ENCODE measurements at regions not wholly inside any gene's neighbourhood (a gene's known extent, or its start where the extent isn't known, plus 50 kb on each side); places are given as distances from the start of the nearest gene placed in this dataset.
"Not testable (repeated sequence)": the region's sequence is repeated elsewhere in the genome, so short reads cannot be mapped to it uniquely, and the experiment has no call there.

DNA sequence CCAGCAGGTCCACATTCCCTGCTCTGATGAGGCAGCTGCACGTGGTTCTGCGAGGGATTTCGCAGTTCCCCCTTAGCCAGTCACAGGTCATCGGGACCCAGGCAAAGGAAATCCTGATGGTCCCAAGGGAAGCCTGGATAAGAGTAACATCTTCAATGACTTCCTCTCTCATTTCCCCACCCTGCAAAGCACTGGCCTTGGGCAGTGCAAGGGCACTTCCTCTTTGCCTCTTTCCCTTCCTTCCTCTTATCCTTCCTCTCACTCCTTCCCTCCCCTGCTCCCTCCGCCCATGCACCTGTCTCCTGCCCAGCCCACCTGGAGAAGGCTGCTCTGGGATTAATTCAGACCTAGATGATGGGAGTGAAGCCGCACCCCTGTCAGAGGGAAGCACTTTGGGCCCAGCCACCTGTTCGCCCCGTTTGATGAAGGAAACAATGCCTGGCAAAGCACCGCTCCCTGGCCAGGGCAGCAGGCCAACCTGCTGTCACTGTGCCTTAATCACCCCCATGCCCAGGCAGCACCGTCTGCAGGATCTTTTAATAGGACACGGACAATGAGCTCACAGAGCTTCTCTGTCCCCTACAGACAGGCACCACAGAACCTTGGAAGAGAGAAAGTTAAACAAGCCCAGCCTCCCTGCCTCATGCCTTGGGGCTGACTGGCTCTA, 113.5 kb upstream of the PABPC3 start:
- Mint-ChIP-seq H3K27me3 (peaks cover 23 to 38% of the 10 kb centered on the region in 2 donors), H3K27ac (no peak overlapping the region), H3K36me3 (no peaks in the 10 kb centered on the region), H3K9me3 (no peaks in the 10 kb centered on the region), H3K4me1 (ENCODE audit: low read depth in 2 of 2) (no peaks in the 10 kb centered on the region), H3K4me3 (no peak overlapping the region)
- peak; percentile 7 to 43 for ATAC-seq
- no peak for DNase-seq (ENCODE audit: low spot score)

DNA sequence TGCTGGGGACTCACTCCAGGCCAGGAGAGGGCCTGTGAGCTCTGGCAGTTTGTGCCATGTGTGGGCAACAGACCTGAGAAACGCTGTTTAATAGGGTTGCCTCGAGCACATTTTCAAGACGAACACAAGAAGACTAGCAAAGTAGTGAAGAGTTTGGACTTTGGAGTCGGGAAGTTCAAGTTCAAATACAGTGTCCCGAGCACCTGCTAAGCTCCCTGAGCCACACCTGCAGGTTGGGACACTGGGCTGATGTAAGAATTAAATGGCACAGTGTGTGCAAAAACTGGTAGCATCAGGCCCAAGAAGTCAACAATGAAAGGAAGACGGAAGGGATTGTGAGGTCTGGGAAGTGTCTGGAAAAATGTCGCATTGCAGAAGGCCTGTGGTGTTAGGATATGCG, 112.8 kb upstream of the PABPC3 start:
- no peaks in the 10 kb centered on the region for H3K4me1 Mint-ChIP-seq (ENCODE audit: low read depth in 2 of 2)
- no peak overlapping the region for H3K27ac Mint-ChIP-seq
- peaks cover 26 to 39% of the 10 kb centered on the region in 2 donors for H3K27me3 Mint-ChIP-seq
- DNase-seq (ENCODE audit: low spot score) (no peak), ATAC-seq (no peak)
- no peak overlapping the region for H3K4me3 Mint-ChIP-seq
- no peaks in the 10 kb centered on the region for H3K9me3 Mint-ChIP-seq
- no peaks in the 10 kb centered on the region for H3K36me3 Mint-ChIP-seq

DNA sequence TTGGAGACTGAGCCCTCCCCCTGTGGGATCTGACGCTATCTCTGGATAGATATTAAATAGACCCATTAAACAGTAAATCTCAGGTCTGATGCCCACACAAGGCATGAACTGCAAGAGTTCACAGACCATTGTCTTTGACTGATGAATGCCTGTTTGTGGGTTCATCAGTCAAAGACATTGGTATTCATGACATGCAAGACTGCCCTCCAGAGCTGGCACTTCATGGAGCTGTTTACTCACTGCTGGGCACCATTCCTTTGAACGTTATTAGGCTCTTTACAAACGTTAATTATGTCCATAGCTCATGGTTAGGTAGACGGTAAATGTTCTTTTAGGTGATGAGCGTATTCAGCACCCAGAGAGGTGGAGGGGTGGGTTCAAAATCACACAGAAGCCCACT, 111.8 kb upstream of the PABPC3 start:
- Mint-ChIP-seq H3K9me3 (no peaks in the 10 kb centered on the region), H3K27ac (no peak overlapping the region), H3K4me1 (ENCODE audit: low read depth in 2 of 2) (no peaks in the 10 kb centered on the region), H3K4me3 (no peak overlapping the region), H3K27me3 (peaks cover 32 to 46% of the 10 kb centered on the region in 2 donors), H3K36me3 (no peaks in the 10 kb centered on the region)
- ATAC-seq, result no peak
- DNase-seq (ENCODE audit: low spot score), result no peak

DNA sequence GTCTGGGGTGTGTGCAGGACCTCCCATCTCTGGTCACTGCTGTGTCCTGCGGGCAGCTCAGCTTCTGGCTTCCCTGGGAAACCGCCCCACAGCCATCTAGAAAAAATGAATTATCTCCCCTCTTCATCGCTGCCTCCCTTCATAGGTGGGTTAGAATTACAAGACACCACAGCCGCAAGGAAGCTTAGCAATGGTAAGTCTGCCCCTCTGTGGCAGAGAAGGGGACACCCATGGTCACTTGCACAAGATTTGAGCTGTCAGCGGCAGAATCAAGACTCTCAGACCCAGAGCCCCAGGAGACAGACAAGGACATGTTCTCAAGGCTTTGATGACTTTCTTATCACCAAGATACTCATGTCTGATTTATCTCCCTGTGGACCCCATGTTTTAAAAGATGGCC, 110.8 kb upstream of the PABPC3 start:
- DNase-seq (ENCODE audit: low spot score), result no peak
- Mint-ChIP-seq H3K27ac (no peak overlapping the region), H3K4me1 (ENCODE audit: low read depth in 2 of 2) (no peaks in the 10 kb centered on the region), H3K9me3 (no peaks in the 10 kb centered on the region), H3K36me3 (no peaks in the 10 kb centered on the region), H3K27me3 (peaks cover 34 to 53% of the 10 kb centered on the region in 2 donors), H3K4me3 (no peak overlapping the region)
- ATAC-seq, result no peak

DNA sequence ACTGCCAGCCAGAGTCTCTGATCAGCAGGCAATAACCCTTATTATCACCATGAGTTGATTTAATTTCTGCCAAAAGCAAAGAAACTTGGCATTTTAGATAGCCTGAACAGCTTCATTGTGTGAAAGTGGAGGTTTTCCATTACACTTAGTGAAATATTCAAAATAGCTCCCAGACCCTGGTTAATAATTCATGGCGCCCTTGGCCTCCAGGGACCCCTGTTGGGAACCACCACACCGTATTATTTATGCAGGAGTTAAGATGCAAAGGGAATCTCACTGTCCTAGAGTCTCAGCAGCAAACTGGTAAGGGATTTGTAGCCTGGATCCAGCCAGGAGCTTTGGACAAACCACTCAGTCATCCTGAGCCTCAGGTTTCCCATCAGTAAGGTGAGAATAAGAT, 110.0 kb upstream of the PABPC3 start:
- peaks cover 35 to 54% of the 10 kb centered on the region in 2 donors for H3K27me3 Mint-ChIP-seq
- H3K9me3 Mint-ChIP-seq, result no peaks in the 10 kb centered on the region
- no peaks in the 10 kb centered on the region for H3K4me1 Mint-ChIP-seq (ENCODE audit: low read depth in 2 of 2)
- H3K27ac Mint-ChIP-seq, result no peak overlapping the region
- ATAC-seq (no peak), DNase-seq (ENCODE audit: low spot score) (no peak)
- no peaks in the 10 kb centered on the region for H3K36me3 Mint-ChIP-seq
- no peak overlapping the region for H3K4me3 Mint-ChIP-seq

DNA sequence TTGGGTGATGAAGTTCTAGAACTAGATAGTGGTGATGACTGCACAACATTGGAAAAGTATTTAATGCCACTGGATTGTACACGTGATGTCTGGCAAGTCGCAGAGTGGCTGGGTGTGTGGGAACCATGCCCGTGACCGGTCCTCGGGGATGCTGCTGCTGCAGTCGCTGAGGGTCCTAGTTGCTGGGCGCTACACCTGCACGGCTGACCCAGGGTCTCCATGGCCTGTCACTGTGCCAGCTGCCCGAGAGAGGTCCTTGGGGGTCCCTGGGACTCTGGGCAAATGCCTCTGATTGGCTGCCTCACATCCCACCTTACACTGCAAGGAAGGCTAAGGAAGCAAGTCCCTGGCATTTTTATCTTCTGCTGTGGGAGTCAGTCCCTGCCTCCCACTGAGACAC, 109.1 kb upstream of the PABPC3 start:
- no peak overlapping the region for H3K27ac Mint-ChIP-seq
- H3K4me1 Mint-ChIP-seq (ENCODE audit: low read depth in 2 of 2), result no peaks in the 10 kb centered on the region
- DNase-seq (ENCODE audit: low spot score) (no peak), ATAC-seq (peak in 1 of 2 donors; percentile 16)
- H3K27me3 Mint-ChIP-seq, result peaks cover 38 to 56% of the 10 kb centered on the region in 2 donors
- no peak overlapping the region for H3K4me3 Mint-ChIP-seq
- no peaks in the 10 kb centered on the region for H3K9me3 Mint-ChIP-seq
- H3K36me3 Mint-ChIP-seq, result no peaks in the 10 kb centered on the region

DNA sequence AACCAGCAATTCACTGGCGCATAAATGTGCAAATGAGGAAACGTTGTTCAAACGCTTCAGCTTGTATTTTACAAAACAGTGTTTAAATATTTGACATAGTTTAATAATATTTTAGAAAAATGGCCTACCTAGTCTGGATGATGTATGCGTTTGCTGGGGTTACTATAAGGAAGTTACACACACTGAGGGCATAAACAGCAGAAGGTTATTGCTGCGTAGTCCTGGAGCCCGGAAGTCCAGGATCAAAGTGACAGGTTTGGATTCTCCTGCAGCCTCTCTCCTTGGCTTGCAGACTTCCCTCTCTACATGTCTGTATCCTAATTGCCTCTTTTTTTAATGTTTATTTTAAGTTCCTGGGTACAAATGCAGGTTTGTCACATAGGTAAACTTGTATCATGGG, 106.0 kb upstream of the PABPC3 start:
- not testable (repeated sequence) for H3K27ac Mint-ChIP-seq; H3K36me3 Mint-ChIP-seq; DNase-seq (ENCODE audit: low spot score); H3K4me1 Mint-ChIP-seq (ENCODE audit: low read depth in 2 of 2); H3K9me3 Mint-ChIP-seq; ATAC-seq; H3K4me3 Mint-ChIP-seq
- peaks cover 27 to 47% of the 10 kb centered on the region in 2 donors for H3K27me3 Mint-ChIP-seq

DNA sequence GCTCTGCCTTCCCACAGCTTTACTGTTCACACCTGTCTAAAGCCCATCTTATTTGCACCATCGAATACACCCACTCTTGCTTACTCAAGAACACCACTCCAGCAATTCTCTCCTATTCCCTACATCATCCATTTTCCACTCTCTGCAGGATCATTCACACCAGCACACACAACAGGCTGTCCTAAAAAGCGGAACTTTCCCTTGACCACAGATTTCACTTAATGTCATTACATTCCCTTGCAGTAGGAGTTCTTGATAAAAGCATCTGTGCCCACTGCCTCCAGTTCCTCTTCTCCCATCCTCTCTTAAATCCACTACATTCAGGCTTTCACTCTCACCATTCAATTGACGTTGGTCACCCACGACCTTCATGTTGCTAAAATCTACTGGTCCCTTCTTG, 103.0 kb upstream of the PABPC3 start:
- H3K4me3 Mint-ChIP-seq; ATAC-seq; H3K36me3 Mint-ChIP-seq; DNase-seq (ENCODE audit: low spot score); H3K4me1 Mint-ChIP-seq (ENCODE audit: low read depth in 2 of 2); H3K9me3 Mint-ChIP-seq; H3K27ac Mint-ChIP-seq: not testable (repeated sequence)
- peaks cover 25 to 38% of the 10 kb centered on the region in 2 donors for H3K27me3 Mint-ChIP-seq

DNA sequence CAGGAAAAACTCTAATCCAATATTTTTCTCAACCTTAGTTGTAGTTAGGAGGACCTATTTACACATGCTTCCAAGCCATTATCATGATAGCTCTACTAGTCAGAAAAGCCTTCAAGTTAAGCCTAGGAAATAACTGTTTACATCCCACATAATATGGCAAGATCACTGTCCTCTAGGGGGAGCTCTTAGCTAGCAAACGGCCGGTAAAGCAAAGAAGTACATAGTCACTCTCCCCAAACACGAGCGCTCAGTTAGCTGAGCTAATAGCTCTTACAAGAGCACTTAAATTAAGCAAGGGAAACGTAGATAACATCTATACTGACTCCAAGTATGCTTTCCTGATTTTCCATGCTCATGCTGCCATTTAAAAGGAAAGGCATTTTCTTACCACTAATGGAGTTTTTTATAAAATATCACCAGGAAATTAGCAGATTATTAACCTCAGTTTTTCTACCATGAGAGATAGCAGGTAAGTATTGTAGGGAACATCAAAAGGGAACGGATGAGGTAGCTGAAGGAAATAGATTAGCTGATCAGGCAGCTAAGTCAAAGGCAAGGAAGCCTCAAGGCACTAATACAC, 100.6 kb upstream of the PABPC3 start:
- Mint-ChIP-seq H3K4me3 (no peak overlapping the region), H3K36me3 (no peaks in the 10 kb centered on the region), H3K27me3 (peaks cover 29 to 41% of the 10 kb centered on the region in 2 donors), H3K9me3 (no peaks in the 10 kb centered on the region), H3K27ac (no peak overlapping the region), H3K4me1 (ENCODE audit: low read depth in 2 of 2) (peaks cover 0 to 4% of the 10 kb centered on the region in 2 donors)
- DNase-seq (ENCODE audit: low spot score) (no peak), ATAC-seq (no peak)

DNA sequence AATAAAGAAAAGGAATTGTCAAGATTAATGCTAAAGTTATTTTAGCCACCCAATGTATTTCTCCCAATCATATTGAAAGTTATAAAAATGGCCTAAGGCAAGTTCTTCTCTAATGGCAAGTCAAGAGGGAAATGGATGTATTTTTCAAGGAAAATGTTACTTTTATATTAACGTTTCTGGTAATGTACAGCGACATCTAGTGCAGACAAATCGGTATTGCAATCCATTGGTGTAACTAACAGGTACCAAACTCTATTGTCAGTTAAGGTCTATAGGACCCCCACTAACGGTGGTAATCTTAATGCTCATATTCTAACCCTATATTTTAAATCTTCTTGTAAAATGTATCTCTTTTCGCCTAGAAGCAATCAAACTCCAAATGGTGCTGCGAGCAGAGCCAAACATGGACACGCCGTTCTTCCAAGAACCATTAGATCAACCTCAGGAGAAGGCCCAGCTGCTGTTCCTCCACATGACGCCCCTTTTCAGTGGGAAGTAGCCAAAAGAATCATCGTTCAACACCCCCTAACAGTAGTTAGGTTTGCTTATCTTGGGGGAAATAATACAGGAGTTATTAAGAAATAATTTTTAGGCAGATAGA, 98.5 kb upstream of the PABPC3 start:
- H3K4me1 Mint-ChIP-seq (ENCODE audit: low read depth in 2 of 2), result peaks cover 0 to 4% of the 10 kb centered on the region in 2 donors
- no peaks in the 10 kb centered on the region for H3K9me3 Mint-ChIP-seq
- peaks cover 28 to 38% of the 10 kb centered on the region in 2 donors for H3K27me3 Mint-ChIP-seq
- no peak overlapping the region for H3K27ac Mint-ChIP-seq
- no peak overlapping the region for H3K4me3 Mint-ChIP-seq
- ATAC-seq, result no peak
- H3K36me3 Mint-ChIP-seq, result no peaks in the 10 kb centered on the region
- DNase-seq (ENCODE audit: low spot score), result no peak

DNA sequence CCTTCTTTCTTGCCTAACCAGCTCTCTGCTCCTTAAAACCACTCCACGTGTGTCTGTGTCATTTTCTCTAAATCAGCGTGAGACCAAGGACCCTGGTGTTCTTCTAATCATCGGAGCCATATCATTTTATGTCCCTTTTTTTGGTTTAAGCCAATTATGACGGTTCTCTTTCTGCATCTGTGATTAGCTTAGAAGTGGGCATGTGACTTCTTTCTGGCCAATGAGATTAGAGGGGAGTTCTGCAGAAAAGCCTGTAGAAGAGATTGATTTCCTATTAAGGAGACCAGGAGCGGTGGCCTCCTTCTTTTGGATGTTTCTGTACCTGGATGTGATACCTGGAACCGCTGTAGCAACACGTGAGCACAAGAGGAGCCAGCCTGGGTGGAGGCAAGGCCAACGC, 97.5 kb upstream of the PABPC3 start:
- Mint-ChIP-seq H3K27me3 (peaks cover 28 to 38% of the 10 kb centered on the region in 2 donors), H3K27ac (no peak overlapping the region), H3K36me3 (no peaks in the 10 kb centered on the region), H3K4me1 (ENCODE audit: low read depth in 2 of 2) (peaks cover 0 to 4% of the 10 kb centered on the region in 2 donors), H3K4me3 (no peak overlapping the region), H3K9me3 (no peaks in the 10 kb centered on the region)
- no peak for DNase-seq (ENCODE audit: low spot score)
- no peak for ATAC-seq

DNA sequence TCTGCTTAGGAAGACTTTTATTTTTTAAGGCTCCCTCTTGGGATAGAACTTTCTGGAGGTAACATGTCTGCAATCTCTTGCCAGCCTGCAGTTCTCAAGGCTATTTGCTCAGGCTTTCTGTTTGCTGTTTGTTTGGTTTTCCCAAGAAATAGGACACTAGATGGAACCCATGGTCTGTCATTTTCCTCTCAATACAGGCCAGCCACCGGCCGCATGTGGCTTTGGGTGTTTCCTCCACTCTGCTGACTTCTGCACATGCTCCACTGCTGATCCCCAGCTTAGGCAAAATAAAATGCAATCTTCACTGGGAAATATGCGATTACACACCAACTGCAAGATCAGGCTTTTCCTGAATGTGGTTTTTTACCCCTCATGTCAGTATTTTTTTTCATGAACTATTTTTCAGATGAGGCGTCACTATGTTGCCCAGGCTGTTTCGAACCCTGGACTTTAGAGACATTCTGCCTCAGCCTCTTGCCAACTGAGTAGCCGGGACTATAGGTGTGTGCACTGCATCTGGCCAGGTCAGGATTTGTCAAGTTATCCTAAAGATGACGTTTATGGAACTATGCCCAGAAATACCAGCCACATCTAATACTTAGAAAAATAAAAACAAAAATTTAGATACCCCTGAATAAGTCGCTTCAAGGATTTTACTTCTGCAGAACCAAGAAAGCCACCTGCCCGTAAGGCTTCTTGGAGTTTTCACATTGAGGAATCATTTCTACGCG, 94.3 kb upstream of the PABPC3 start:
- no peaks in the 10 kb centered on the region for H3K9me3 Mint-ChIP-seq
- no peaks in the 10 kb centered on the region for H3K36me3 Mint-ChIP-seq
- ATAC-seq (no peak), DNase-seq (ENCODE audit: low spot score) (no peak)
- H3K27me3 Mint-ChIP-seq, result peaks cover 35 to 47% of the 10 kb centered on the region in 2 donors
- H3K4me1 Mint-ChIP-seq (ENCODE audit: low read depth in 2 of 2), result no peaks in the 10 kb centered on the region
- no peak overlapping the region for H3K27ac Mint-ChIP-seq
- no peak overlapping the region for H3K4me3 Mint-ChIP-seq

DNA sequence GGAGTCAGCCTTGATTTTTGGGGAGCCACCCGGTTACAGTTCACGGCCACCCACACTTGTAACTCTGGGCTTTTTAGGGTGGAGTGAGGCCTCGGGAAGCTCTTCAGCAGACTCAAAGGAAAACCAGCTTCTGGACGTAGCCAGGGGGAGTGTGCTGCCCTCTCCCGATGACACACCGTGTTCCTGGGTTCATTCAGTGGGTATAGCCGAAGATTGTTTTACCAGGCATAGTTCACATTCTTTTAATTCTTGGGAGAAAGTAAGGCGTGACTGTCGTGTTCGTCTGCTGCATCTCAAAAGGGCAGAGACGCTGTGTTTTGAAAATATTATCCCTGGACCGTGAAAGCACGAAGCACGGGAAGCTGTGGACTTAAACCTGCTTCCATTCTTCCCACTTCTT, 93.6 kb upstream of the PABPC3 start:
- DNase-seq (ENCODE audit: low spot score); H3K4me1 Mint-ChIP-seq (ENCODE audit: low read depth in 2 of 2); H3K36me3 Mint-ChIP-seq; ATAC-seq; H3K4me3 Mint-ChIP-seq; H3K27ac Mint-ChIP-seq; H3K9me3 Mint-ChIP-seq: not testable (repeated sequence)
- peaks cover 35 to 47% of the 10 kb centered on the region in 2 donors for H3K27me3 Mint-ChIP-seq

DNA sequence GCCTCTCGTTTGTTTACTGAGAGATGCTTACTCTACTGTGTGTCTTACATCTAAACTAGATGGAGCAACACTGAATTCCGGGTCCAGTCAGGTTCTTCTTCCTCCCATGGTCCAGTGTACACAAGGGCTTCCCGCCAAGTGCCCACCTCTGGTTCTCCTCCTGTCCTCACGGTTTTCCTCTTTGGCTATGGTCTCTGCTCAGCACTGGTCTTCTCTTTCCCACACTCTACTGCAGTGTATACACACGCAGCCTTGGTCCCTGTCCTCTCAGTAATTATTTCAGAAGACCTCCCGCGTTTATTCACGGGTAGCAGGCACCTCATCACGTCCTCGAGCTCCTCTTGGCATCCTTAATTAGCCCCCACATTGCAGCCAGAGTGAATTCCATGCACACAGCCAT, 91.4 kb upstream of the PABPC3 start:
- H3K27ac Mint-ChIP-seq; H3K4me3 Mint-ChIP-seq; H3K4me1 Mint-ChIP-seq (ENCODE audit: low read depth in 2 of 2); ATAC-seq; DNase-seq (ENCODE audit: low spot score); H3K36me3 Mint-ChIP-seq; H3K9me3 Mint-ChIP-seq: not testable (repeated sequence)
- peaks cover 36% of the 10 kb centered on the region in 2 donors for H3K27me3 Mint-ChIP-seq
